GM19025 (cell line): ENCODE measurements at regions not wholly inside any gene's neighbourhood (a gene's known extent, or its start where the extent isn't known, plus 50 kb on each side); places are given as distances from the start of the nearest gene placed in this dataset.

Source experiments
- ATAC-seq: cut with Tn5 transposase; IDR thresholded peaks from one replicate; pipeline ENCODE4 v1.9.1; 2021; ENCODE audit warnings: mild to moderate bottlenecking, low read depth, moderate library complexity; ENCODE audit not compliant: unreplicated experiment

GRCh38 chr1:217014066-217014465 is 290.8 kb upstream of the ESRRG start:
- no peak for ATAC-seq

- no peak for ATAC-seq
Measured at GRCh38 chr1:217012659-217013058, 289.4 kb upstream of the ESRRG start.

GRCh38 chr1:217011097-217011496 is 287.9 kb upstream of the ESRRG start:
- no peak for ATAC-seq

GRCh38 chr1:217010253-217010652 is 287.0 kb upstream of the ESRRG start:
- ATAC-seq: no peak

GRCh38 chr1:217009376-217009775 is 286.1 kb upstream of the ESRRG start:
- no peak for ATAC-seq

- peak; percentile 73 for ATAC-seq
Measured at GRCh38 chr1:217004776-217005436, 281.7 kb upstream of the ESRRG start.

- no peak for ATAC-seq
Measured at GRCh38 chr1:217003355-217003754, 280.1 kb upstream of the ESRRG start.

- ATAC-seq: no peak
Measured at GRCh38 chr1:216997831-216998230, 274.6 kb upstream of the ESRRG start.

- no peak for ATAC-seq
Measured at GRCh38 chr1:216997069-216997468, 273.8 kb upstream of the ESRRG start.

GRCh38 chr1:216984536-216984935 is 261.3 kb upstream of the ESRRG start:
- ATAC-seq: no peak

GRCh38 chr1:216983823-216984222 is 260.6 kb upstream of the ESRRG start:
- no peak for ATAC-seq

- no peak for ATAC-seq
Measured at GRCh38 chr1:216961516-216961915, 238.3 kb upstream of the ESRRG start.

- ATAC-seq: no peak
Measured at GRCh38 chr1:216960716-216961115, 237.5 kb upstream of the ESRRG start.

- no peak for ATAC-seq
Measured at GRCh38 chr1:216958569-216958968, 235.3 kb upstream of the ESRRG start.

- no peak for ATAC-seq
Measured at GRCh38 chr1:216953495-216953894, 230.3 kb upstream of the ESRRG start.

- no peak for ATAC-seq
Measured at GRCh38 chr1:216952864-216953263, 229.6 kb upstream of the ESRRG start.

- ATAC-seq: no peak
Measured at GRCh38 chr1:216945538-216946080, 222.4 kb upstream of the ESRRG start.

GRCh38 chr1:216944864-216945510 is 221.8 kb upstream of the ESRRG start:
- no peak for ATAC-seq

- no peak for ATAC-seq
Measured at GRCh38 chr1:216937491-216937890, 214.3 kb upstream of the ESRRG start.

- ATAC-seq: no peak
Measured at GRCh38 chr1:216936779-216937178, 213.6 kb upstream of the ESRRG start.

GRCh38 chr1:216935901-216936300 is 212.7 kb upstream of the ESRRG start:
- ATAC-seq: no peak

GRCh38 chr1:216932424-216932823 is 209.2 kb upstream of the ESRRG start:
- ATAC-seq: no peak
